GM19043 (cell line): ENCODE measurements at regions not wholly inside any gene's neighbourhood (a gene's known extent, or its start where the extent isn't known, plus 50 kb on each side); places are given as distances from the start of the nearest gene placed in this dataset.
"Not testable (repeated sequence)": the region's sequence is repeated elsewhere in the genome, so short reads cannot be mapped to it uniquely, and the experiment has no call there.

Source experiments
- ATAC-seq: cut with Tn5 transposase; IDR thresholded peaks from one replicate; pipeline ENCODE4 v1.9.1; 2021; ENCODE audit warnings: low read depth; ENCODE audit not compliant: unreplicated experiment

DNA sequence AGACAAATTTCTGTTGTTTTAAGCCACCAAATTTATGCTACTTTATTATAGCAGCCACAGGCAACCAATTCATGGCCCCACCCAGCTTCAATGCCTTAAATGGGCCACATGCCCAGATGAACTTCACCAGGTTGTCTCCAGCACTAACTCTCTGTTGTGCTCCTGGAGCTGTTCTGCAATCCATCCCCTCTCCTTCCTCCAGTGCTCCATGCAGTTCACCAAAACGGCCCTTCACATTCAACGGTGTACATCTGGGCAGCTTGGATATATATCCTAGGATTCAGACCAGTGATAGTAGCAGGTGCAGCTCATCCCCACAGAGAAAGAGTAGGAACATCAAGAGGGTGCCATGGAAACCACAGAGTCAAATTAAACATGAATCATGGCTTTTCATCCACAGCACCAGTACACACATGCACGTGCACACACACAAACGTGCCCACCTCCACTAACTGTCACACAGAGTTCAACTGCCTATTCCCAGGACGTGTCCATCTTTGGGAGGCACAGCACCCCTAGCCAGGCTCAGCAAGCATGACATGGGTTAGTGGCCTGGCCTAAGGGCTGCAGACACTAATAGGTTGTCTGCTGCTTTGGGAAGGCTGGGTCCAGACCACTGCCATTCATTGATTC, 134.5 kb downstream of the MED10 start:
- no peak for ATAC-seq

DNA sequence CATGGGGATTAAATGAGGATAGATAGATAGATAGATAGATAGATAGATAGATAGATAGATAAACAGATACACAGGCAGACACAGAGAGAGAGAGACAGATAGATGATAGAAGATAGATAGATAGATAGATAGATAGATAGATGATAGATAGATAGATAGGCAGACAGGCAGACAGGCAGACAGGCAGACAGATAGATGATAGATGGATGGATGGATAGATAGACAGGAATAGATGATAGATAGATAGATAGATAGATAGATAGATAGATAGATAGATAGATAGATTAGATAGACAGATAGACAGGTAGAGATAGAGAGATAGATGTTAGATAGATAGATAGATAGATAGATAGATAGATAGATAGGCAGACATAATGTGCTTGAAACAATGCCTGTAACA, 137.3 kb downstream of the MED10 start:
- ATAC-seq, result not testable (repeated sequence)

DNA sequence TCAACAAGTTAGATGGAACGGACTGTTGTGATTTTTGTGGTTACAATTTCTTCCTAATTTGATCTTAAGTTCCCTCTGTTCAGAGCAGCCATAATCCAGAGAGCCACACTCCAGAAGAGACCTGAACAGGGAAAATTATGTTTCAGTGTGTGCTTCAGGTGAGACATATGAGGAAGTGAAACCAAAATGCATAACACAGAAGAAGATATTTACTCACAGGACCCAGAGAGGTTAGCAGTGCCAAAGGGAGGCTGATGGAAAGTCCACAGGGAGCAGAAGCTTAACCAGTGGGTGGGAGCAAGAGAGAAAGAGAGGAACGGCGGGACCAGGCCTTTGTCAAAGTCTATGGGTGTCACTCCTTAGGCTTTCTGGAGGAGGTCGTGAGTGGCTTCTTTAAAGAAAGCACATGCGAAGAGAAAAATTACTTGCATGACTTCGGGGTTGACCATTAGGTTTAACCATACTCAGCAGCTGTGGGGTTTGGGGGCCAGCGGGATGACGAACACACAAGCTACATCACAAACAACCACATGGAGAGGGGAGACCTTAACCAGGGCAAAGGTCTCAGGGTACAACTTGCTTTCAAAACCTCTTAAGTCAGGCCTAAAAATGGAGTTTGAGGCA, 141.4 kb downstream of the MED10 start:
- peak; percentile 90 for ATAC-seq

DNA sequence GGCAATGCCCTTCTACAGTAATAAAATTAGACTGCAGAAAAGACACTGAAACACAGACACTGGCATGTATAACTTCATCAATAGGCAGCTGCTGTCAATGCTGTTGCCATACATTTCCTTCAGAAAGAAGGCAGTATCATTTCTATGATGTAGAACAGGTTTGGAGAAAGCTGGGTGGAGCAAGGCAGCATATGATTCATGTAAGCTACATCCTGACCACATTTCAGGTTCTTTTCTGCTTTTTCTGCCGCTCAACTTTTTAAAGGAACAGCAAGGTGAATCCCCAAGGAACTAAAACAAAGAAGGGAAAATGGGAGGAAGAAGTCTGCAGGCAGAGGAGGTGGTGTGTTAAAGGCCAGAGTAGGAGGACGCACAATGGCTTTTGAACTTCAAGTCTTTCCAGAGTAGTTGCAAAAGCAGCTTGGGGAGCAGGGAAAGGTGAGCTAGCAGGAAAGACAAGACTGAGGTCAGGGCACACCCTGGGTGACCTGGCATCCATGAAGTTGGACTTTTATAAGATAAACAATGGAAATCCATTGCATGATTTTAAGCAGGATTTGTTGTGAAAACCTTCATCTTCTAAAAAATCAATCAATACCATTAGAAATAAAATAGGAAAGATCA, 142.1 kb downstream of the MED10 start:
- ATAC-seq, result no peak

DNA sequence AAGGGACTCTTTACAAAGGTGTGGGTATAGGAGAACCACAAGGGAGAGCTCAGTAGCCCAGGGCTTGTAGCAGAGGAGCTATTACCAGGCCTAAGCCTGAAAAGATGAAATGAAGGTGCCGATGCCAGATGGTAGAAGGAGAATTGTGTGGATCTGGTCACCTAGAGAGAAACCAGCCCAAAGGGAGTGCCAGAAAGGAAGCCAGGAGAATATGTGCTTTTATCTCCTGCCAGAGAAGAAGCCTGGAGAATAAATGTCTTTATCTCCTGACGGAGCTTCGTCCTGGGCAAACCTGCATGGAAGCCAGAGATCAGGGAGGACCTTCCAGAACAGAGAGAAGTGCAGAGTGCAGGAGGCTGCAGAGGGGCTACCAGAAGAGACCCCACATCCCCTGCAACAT, 142.6 kb downstream of the MED10 start:
- no peak for ATAC-seq

DNA sequence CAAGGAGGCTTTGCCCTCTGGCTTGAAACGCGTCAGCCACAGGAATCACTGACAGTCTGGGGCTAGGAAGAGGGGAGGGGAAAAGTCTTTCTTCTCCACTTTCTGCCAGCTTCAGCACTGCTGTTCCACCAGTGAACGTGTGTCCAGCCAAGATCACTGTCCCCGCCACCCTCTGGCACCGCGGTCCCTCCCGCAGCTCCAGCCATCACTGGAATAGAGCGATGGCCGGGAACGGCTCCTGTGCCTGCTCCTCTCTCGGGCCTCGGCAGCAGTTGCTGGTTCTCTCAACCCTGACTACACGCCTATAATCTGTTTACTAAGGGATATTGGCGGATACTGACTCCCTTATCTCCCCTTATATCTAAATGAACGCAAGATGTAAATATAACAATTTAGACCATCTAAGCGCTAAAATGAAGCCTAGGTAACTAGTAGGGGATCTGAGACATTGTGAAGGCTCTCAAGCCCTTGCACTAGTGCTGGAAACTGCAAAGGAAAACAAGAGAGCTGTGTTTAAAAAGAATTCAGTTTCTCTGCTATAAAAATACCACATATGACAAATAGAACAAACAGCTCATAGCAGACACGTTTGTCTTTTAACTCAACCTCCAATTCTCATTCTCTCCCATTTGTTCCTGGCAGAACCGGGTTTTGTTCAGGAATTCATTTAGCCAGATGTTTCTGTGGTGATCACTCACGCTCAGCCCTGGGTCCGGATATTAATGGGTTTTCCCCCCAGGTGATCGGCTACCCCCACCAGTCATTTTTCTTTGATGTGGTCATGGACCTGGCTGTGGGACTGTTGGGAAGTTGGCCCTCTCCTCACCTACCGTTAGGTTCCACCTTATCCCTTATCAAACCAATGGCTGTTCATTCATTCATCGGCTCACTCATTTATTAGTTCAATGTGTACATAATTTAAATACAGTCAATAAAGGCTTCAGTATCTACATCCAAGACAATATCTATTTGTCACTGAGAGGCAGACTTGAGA, 149.8 kb downstream of the MED10 start:
- no peak for ATAC-seq

DNA sequence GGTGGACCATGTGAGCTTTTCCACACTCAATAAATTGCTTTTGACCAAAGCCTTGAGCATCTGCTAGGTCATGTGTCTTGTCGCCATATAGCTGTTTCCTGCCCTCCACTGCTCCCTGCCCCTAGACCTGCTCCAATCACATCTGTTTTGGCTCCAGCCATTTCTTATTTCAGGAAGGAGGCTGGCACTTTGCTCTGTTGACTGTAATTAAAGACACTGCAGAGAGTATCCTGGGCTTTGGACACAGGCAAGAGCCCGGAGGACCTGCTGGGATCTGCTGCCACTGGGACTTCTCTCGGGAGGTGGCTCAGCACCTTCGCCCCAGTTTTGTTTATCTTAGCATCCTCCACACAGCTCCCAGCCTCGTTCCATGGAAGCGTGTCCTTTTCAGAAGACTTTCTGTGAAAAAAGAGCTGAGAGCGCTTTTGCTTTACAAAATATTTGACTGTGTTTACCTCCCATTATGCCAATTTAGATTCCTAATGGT, 153.2 kb downstream of the MED10 start:
- no peak for ATAC-seq

DNA sequence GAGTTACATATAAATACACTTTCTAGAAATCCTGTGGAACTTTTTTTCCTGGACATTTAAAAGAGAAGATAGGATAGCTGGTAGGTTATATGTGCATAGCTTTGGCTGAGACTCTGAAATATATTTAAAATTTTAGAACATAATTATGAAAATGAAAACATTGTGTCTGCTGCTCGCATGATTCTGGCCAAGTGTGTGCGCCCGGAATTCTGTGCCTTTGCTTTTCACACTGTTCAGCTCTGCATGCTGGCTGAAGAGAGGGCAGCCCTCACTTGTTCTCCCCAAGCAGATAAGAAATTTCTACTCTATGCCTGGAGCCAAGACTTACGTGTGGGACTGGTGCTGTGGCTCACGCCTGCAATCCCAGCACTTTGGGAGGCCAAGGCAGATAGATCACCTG, 153.9 kb downstream of the MED10 start:
- no peak for ATAC-seq

DNA sequence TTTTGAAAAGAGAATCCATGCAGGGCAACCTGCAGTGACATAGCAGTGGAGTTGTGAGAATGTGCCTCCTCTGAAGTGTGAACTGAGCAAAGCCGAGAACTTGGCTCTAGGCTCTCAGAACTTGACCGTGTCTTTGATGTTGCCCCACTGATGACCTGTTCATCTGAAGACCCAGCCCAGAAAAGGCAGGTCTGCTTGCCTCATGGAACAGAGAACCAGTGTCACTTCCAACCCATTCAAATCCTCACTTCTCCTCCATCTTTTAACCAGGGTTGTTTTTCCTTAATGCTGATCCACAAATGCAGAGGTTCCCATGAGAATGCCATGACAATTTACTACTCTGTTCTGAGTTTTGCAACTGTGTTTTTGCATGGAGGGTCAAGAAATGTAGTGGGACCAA, 155.4 kb downstream of the MED10 start:
- ATAC-seq, result no peak

DNA sequence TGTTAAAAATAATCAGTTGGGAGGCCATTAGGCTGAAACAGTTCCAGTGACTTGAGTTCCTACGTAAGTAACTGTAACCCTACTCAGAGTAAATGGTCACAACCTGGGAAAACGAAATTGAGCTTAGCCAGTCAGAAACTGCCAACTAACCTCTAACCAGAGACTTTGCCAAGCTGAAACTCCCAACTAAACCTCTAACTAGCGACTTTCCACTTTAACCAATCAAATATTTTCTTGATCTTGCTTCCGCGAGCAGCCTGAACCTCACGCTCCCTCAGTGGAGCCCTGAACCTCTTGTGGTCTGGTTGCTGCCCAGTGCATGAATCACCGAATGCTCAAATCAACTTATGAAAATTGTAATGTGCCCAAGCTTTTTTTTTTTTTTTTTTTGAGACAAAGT, 156.2 kb downstream of the MED10 start:
- no peak for ATAC-seq

DNA sequence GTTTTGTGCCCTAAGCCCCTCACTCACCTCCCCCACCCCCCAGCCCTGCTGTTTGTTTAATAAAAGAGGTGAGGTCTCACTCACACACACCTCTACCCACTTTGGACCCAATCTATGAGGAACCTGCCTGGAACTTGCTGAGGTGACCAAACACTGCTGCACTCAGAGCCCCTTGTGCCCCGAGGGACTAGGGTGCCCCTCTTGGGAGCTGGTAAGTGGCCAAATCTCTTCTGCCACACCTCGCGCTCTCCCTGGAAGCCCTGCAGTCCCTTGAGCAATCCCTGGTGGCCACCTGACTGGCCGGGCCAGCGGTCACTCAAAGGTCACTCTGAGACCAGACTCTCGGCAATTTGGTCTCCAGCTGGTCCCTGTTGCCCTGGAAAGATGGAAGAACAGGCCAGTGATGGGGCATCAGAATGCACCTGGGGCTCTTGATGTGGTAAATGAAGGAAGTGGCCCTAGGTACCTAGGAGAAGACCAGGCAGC, 157.2 kb downstream of the MED10 start:
- no peak for ATAC-seq

DNA sequence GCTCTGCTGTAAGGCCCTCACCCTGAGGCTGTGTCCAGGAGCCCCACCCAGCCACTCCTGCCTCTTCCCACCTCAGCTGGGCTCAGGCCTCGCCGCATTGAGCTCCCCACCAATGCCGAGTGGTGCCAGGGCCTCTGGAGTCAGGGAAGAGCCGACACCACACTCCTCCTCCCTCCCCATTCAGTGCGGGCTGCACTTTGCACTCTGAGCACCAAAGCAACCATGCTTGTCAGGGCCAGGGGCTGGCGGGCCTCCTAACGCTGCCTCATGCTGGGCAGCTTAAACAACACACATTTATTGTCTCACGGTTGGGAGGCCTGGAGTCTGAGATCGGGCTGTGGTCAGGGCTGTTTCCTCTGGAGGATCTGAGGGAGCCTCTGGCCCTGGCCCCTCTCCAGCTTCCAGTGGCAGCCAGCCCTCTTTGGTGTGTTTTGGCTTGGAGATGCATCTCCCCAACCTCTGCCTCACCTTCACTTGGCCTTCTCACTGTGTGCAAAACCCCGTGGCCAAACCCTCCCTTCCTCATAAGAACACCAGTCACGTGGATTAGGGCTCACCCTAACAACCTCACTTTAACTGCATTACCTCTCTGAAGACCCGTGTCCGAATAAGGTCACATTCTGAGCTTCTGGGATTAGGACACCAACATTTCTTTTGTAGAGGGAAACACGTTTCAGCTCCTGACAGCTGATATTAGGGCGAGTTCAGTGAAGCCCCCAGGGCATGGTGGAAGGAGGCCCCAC, 157.8 kb downstream of the MED10 start:
- ATAC-seq, result no peak

DNA sequence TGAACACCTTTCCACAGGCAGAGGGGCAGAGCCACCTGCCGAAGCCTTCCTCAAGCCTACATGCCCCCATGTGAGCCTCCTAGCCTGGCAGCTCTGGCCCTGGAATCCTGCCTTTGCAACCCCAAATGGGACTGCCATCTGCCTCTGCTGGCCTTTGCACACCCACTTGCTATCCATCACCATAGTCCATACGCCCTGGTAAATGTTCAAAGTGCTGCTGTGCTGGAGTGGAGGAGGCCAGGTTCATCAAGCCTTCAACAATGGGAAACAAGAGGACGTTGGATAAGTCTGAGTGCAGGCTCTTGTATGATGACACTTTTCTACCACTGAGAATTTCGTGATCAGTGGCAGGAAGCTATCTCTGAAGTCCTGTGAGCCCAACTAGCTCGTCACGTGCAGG, 159.8 kb downstream of the MED10 start:
- ATAC-seq, result no peak

DNA sequence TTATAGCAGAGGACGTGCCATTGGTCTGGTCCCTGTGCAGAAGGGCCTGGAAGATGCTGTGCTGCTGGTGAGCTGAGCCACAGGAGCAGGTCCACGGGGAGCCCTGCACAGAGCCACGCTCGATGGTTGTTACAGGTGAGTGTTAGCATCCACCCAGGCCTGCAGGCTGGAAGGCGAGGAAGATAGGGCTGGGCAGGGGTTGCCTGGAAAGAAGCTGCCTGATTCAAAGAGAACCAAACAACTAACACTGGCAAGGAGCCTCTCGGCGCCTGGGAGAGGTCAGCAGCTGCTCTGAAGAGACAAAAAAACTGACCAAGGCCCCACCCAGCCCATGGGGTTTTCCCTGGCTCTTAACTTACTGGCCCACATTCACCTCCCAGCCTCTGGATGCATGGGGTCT, 160.2 kb downstream of the MED10 start:
- ATAC-seq, result no peak

DNA sequence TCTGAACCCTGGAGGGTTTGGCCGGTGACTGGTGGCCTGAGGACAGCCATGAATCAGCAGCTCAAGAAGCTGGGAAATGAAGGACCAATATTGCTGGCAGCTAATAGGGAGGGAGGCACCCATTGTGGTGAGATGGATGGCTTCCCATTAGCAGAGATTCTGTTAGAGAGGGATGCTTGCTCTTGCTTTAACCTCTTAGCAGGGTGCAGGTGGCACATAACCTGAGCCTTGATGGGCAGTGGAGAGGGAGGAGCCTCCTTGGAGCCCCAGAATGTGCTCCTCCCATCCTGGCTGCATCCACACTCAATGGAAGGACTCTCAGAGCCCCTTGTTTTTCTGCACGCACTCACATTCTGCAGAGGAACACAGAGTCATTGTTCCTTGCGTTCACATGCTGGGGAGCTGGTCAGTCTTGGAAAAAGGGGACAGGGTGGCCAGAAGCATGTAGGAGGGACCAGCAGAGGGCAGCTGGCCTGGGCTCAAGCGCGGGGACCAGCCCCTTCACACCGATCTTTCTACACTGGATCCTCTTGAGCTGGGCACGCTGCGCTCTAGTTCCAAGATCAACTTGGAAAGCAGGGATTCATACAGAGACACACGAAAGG, 161.8 kb downstream of the MED10 start:
- ATAC-seq, result no peak

DNA sequence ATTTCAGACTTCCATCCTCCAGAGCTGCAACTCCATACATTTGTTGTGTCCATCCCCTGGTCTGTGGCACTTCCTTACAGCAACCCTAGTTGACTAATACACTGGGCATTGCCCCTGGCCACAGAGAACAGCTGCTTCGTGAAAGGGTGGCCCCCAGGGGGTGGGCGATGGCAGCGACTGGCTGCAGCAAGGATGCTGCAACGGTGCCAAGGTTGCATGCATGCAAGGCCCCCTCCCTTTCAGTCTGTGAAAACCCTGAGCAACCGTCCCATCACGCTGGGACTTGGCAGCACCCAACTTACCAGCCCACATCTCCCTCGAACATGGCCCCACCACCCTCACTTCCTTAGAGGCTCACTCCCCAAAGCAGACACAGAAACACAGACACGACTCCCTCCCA, 162.5 kb downstream of the MED10 start:
- ATAC-seq, result no peak

DNA sequence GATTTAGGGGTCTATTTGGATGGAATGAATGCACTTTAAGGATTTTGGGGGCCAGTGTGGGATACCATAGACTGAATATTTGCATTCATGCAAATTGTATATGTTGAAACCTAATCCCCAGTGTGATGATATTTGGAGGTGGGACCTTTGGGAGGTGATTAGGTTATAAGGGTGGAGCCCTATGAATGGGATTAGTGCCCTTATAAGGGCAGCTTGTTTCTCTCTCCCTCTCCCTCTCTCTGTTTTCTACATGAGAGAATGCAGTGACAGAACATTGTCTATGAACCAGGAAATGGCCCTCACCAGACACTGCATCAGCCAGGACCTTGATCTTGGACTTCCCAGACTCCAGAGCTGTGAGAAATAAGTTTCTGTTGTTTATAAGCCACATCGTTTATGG, 166.1 kb downstream of the MED10 start:
- ATAC-seq, result no peak

DNA sequence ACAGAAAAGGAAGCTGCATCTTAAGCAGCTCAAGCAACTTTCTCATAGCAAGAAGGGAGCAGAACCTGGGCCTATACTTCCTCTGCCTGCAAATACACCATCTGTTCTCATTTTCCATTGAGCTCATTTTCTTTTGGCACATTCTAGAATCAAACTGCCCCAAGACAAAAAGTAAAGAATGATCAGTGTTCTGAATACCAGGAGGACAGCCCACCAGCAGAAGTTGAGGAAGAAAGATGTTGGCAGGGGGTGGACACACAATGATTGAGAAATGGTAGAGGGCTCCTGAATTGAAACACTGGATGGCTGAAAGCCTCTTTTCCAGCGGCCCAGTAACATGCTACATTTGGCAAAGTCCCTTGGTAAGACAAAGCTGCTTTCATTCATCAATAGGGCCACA, 171.8 kb downstream of the MED10 start:
- no peak for ATAC-seq

DNA sequence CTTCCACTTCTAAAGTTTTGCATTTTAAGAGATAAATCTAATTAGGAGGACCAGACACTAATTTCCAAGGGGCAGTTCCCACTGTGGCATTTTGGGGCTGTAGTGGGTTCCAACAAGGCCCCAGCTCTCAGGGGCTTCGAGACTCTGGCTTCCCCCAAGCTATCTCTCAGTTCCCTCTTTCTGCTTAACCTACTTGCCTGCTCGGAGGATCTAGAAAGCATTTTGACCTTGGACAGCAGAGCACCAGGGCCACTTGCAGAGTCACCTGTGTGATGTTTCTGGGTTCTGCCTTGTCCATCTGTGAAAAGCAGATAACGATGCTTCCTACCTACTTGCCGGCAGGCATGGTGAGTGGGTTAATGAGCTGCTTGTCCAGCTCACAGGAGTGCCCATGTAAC, 175.4 kb downstream of the MED10 start:
- no peak for ATAC-seq
